ENCODE measurements at regions not wholly inside any gene's neighbourhood (a gene's known extent, or its start where the extent isn't known, plus 50 kb on each side); places are given as distances from the start of the nearest gene placed in this dataset.
"Not testable (repeated sequence)": the region's sequence is repeated elsewhere in the genome, so short reads cannot be mapped to it uniquely, and the experiment has no call there.

DNA sequence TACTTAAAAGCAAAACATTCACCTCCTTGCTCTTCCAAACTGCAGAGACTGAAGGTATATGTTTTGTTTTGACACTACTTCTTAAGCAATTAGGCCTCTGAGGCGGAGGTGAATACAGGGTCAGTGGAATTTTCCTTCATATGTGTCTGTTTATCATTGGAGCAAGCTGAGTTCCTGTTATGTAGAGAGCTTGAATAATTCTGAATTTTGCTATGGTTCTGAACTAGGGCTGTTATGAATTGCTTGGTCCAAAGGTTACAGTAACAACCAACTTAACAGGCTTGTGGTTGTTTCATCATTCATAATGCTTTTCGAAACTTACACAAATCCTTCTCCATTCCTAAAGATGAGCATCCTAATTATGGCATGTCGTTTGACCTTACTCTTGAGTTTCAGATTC lies 444.6 kb upstream of the MEF2C start:
- DNase-seq (no peak), ATAC-seq (no peak)
- intact Hi-C loops (cut with DNase I) = no loop called here

DNA sequence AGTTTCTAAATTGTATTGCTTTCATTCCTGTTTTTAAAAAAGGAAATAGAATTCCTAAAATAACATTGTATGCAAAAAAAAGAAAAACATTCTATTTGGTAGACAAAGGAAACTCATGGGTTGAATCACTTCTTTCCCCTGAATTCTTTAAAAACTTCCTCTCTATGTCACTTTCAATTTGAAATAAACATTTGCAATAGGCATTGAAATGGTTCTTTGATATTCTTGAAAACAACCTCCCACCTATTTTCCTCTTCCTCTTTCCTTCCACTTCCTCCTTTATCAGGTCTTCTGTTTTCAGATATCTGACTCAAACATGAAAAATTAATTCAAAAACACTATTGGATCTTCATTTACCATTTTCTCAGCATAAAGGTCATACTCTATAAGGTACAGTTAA lies 442.0 kb upstream of the MEF2C start:
- intact Hi-C loops (cut with DNase I) = no loop called here
- ATAC-seq (no peak), DNase-seq (no peak)

DNA sequence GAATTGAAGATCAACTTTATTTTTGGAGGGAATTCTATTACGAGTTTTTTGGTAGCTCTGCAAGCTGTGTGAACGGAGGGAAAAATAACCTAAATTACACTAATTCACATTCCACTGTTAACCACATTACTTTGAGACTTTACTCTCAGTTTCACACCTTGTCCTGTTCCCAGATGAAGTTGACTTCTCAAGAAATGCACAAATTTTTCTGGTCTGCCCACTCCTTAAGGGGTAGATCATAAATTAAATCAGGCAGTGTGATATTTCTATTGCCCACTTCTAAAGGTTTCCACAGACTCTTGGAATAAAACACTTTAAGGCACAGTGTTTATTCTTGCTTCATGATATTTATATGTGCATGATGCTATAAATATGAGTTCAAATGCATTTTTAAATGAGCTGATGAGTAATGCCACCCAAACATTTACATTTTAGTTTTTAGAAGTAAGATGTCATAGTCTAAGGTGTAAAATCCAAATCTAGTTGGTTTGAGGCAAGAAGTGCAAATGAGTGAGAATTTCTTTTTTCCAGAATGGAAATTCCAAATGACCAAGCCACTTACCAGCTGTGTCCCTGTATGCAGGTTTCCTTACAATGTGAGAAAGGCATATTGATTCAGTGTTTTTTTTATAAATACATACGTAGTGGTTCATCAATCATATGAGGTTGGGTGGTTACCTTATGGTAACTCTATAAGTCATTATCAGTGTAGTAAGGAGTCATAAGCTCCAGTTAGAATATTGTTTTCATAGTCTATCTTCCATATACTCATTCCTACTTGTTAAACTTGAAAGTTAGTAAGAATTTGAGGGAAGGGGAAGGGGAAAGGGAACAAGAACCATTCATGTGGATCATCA lies 437.7 kb upstream of the MEF2C start:
- intact Hi-C loops (cut with DNase I) = no loop called here
- DNase-seq = no peak
- ATAC-seq = no peak

DNA sequence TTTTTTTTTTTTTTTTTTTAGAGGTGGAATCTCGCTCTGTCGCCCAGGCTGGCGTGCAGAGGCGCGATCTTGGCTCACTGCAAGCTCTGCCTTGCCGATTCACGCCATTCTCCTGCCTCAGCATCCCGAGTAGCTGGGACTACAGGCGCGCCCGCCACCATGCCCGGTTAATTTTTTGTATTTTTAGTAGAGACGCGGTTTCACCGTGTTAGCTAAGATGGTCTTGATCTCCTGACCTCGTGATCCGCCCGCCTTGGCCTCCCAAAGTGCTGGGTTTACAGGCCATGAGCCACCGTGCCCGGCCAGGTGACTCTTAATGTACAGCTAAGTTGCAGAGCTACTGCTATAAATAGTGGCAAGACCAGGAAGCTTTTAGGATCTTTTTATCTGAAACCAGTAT lies 434.9 kb upstream of the MEF2C start:
- DNase-seq; ATAC-seq; intact Hi-C loops (cut with DNase I): not testable (repeated sequence)

DNA sequence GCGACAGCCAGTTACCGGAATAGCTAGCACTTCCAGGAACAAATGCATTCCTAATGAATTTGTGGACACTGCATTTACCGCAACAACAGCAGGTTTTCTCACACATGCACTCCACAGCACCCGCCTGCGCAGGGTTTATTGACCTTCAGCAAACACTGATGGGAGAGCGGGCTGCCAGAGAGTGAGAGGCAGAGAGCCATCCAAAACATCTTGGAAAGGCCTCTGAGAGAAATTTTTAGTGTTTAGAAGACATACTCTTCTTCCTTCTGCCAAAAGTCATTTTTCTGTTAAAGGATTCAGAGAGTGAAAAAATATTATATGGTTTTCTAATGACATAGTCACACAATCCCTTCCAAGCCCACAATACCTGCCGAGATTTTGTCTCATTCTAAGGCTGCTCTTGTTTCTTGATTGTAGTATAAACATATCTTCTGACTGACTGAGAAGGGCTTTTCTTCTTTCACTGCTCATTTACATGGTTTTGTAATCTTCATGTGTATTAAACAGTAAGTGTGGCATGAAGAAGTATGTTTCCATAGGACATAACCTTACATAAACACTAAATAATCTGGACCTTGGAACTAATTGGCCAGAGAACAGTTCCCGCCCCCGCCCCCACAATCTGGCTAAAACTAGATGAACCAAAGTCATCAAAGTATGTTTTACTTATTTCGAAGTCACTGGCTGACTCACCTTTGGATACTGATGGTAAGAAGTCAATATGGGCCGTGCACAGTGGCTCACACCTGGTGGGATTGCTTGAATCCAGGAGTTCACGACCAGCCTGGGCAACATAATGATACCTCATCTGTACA lies 432.5 kb upstream of the MEF2C start:
- no peak for DNase-seq
- intact Hi-C loops (cut with DNase I) = no loop called here
- ATAC-seq = no peak

DNA sequence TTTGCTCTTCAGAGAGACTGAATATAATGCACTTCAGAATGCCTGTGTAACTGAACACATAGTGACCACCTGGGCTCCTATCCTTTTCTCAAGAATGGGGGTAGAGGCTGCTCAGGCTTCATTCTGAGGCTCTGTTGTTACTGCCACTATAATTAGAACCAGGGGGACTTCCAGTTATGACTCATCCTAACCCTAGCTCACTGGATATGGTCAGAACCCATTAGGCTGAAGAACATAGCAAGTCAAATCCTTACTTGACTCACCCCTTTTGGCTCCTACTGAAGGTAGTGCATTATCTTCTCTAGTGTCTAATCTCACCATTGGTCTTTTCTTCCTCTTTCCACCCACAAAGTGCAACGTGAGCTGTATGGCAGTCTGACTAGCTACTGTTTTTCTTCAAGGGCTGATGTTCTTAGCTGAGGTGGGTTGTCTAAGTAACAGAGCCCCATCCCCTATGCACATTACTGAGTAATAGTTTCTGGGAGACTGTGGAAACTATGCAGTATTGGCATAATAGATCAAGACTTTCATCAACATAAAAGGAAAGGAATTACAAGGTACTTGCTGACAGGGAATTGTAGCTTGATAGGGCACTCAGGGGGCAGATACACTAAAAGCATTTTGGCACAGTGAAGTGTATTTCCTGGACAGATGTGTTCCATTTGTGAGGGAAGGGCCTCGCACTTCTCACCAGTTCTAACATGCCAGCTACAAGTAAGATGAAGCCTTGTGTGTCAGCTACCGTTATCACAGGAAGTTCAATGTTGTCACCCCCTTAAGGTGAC lies 431.0 kb upstream of the MEF2C start:
- DNase-seq = no peak

DNA sequence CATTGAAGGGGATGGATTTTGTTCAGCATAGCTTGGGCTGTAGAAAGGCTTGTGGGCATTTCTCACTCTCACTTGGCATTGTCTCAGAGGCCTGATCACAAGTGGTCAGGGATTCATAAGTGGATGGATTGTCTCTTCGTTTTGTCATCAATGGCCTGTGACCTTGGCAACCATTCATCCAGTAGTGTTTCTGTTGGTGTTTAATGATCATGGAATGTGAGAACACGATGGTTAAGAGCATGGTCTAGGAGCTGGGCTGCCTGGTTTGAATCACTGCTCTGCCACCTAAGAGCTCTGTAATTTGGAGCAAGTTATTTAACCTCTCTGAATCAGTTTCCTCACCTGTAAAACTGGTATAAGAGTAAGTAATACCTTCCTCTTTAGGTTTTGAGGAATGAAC lies 430.1 kb upstream of the MEF2C start:
- peak; percentile 19 for DNase-seq
- ATAC-seq = peak; percentile 41 to 90
- intact Hi-C loops (cut with DNase I) = no loop called here

More for the DNA sequence above, 431.0 kb upstream of the MEF2C start:
- intact Hi-C loops (cut with DNase I) = no loop called here
- peak; percentile 63 to 97 for ATAC-seq

DNA sequence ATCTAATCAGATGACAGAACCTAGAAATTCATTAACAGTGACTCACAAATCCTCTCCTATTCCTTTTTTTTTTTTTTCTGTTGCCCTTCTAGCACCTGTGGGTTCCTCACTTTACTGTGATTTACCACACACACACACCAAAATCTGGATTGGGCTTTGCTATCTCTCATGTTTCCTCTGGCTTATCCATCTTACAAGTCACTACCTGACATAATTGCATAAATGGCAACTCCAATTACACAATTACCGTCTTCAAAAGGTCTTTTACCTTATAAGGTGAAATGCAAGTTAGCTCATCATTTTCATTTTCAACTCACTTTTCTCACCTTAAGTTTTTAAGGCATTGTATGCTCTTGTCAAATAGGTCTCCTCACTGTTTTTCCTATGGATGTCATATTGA lies 426.3 kb upstream of the MEF2C start:
- no peak for ATAC-seq
- no peak for DNase-seq
- intact Hi-C loops (cut with DNase I) = no loop called here

DNA sequence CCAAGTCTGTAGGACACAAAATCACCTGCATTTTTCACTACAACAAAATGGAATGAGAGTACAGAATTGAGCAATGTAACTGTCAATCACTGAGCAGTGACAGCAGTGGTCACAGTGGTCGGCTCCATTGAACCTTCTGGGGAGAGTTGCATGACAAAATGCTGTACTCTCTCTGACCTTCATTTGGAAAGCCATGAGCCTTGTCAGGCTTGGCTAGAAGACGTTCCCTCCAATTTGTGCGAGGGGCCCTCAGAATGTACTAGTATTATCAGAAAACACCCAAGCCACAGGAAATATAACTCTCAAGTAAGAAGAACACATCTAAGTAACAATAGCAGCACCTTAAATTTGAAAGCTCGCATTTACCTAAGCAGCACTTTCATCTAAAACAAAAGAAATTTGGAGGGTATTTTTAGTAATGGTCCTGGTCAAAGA lies 425.6 kb upstream of the MEF2C start:
- no peak for ATAC-seq
- DNase-seq = no peak
- intact Hi-C loops (cut with DNase I) = no loop called here

DNA sequence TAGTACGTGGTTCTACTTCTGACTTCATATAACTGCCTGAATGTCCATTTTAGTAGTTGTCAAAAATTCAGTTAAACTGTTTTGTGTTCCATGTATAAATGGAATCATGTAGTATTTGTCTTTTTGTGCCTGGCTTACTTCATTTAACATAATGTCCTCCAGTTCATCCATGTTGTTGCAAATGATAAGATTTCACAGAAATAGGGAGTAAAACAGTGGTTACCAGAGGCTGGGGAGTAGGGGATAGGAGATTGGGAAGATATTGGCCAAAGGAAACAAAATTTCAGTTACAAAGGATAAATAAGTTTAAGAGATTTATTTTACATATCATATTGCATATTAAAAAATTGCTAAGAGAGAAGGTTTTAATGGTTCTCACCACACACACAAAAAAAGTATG lies 425.0 kb upstream of the MEF2C start:
- ATAC-seq (no peak), DNase-seq (no peak)
- intact Hi-C loops (cut with DNase I) = no loop called here

DNA sequence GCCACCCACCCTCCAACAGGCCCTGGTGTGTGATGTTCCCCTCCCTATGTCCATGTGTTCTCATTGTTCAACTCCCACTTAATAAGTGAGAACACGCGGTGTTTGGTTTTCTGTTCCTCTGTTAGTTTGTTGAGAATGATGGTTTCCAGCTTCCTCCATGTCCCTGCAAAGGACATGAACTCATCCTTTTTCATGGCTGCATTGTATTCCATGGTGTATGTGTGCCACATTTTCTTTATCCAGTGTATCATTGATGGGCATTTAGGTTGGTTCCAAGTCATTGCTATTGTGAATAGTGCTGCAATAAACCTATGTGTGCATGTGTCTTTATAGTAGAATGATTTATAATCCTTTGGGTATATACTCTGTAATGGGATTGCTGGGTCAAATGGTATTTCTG lies 424.2 kb upstream of the MEF2C start:
- ATAC-seq; intact Hi-C loops (cut with DNase I): not testable (repeated sequence)

DNA sequence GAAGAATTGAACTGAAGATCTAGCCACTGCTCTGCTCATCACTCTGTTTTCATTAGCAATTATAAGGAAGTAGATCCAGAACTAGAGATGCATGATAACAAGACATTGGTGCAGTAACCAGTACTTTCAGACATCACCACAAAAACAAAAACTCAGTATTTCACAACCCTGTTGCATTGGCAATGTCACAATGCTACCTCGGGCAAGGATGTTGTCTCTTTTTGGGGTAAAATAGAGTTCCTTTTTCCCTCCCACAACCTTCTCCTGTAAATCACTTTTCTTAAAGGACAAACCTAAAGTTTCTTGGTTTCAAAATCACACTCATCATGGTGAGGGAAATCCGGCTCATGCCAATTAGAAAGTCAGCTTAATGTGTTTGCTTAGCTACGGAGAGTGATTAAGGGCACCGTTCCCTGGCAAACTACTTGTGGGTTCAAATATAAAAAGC lies 420.1 kb upstream of the MEF2C start:
- DNase-seq (no peak), ATAC-seq (no peak)
- intact Hi-C loops (cut with DNase I) = no loop called here

More for the DNA sequence above, 424.2 kb upstream of the MEF2C start:
- DNase-seq = not testable (repeated sequence)

DNA sequence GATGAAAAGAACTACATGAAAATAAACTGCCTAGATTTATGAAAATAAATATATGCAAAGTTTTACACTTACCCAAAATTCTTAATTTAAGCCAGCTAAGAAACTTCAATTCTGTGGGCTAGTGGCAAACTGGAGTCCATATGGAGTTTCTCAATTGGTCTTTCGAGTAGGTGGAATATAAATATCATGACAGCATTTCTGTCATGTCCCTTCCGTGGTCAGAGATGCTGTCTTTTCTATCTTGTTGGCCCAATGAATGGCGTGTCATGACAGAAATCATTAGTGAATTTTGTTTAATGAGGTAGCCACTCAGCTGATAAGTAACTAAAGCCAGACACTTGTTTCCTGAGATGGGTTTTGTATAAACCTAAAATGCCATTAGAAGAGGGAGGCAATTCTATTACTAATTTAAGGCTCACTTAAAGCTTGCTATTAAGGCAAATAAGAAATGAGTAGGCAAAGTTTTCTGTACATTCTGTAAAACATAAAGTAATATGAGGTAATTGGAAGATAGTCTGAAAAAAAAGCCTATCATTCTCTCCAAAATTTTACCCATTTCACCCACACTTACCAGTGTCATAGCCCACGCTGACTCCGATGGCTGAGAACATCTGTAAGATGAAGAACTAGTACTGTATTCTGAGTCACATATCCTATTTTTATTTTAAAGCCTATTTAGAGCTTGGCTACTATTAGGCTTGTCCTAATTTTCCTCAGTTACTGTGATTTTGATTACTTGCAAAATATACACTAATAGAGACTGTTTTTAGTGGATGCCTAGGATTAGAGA lies 419.3 kb upstream of the MEF2C start:
- intact Hi-C loops (cut with DNase I) = no loop called here
- no peak for DNase-seq
- no peak for ATAC-seq

DNA sequence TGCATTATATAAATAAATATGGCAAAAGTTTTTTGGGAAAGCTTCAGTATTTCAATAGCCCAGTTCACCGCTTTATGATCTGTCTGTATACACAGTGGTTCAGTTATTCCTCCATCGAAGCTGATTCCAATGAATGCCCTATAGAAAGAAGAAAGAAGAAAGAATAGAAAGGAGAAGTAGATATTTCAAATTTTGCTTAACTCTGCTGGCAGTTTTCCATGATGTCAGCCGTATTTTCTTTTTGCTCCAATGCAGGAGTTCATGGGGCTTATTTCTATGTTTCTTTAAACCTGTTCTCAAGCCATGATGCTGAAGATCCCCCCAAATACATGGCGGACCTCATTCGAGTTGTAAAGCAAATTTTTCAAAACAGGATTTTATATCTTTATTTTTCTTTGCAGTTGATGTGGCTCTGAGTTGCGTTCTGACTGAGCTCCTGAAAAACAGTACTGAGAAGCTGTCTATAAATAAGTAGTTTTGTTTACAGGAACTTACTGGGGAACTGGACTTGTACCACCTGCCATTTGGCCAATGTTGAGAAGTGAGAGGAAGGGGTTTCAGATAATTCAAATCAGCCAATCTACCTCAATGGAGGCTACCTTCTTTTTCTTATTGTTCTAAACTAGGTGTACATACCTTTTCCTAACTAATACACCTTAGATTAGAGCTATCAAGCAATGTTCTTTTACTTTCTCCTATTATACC lies 418.5 kb upstream of the MEF2C start:
- intact Hi-C loops (cut with DNase I) = no loop called here

DNA sequence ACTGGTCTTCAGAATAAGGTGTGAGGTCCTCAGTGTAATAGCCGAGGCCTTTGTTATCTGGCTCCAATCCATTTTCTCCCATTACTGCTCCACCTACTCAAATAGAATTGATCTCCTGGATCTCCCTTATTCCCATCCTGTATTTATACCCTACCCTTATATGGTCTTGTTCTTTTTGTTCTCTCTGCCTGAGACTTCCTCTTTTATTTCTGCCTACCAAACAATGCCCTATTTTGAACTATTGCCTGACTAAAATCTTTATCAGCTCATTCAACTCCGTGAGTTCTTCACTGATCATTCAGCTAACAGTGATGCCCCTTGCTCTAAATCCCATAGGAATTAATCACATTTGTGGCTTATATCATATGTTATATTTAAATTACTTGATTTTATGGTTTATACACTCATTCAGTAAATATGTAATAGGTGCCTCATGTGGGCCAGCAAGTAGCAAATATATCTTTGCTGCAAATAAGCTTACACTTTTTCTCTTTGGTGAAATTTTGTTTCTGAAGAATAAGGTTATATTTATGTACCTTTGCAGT lies 417.5 kb upstream of the MEF2C start:
- ATAC-seq (no peak), DNase-seq (no peak)
- intact Hi-C loops (cut with DNase I) = no loop called here

More for the DNA sequence above, 418.5 kb upstream of the MEF2C start:
- no peak for DNase-seq
- no peak for ATAC-seq

DNA sequence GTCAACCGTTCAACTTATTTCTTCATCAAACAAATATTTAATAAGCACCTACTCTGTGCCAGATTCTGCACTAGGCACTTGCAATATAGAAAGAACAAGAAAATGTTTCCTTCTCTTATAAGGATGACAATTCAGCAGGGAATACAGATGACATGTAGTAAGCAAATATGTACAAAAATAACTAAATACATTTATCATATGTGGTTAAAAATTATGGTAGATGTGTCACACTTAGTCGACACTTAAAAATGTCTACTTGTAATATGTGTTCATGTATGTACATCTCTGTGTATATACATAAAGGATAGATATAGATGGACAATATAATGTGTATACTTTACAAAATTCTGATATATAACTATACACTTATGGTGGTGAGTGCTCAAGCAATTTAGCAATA lies 417.0 kb upstream of the MEF2C start:
- intact Hi-C loops (cut with DNase I) = no loop called here
- DNase-seq = no peak
- ATAC-seq = no peak

DNA sequence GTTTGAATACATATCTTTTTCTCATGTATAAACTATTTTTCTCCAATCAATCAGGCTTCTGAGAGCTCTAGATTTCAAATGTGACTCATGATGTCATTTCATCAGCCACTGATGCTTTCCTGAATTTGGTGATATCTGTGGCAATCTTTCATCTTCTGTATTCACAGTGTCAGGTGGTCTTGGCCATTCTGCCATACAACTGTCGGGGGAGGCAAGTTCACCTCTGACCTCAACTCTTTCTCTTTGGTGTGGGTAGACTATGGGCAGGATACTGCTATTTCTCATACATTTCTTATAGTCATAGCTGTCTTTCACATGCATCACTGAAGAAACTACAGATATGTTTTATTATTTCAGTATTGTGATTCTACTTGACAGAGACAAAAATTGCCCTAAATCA lies 414.1 kb upstream of the MEF2C start:
- no peak for ATAC-seq
- DNase-seq = no peak
- intact Hi-C loops (cut with DNase I) = no loop called here

DNA sequence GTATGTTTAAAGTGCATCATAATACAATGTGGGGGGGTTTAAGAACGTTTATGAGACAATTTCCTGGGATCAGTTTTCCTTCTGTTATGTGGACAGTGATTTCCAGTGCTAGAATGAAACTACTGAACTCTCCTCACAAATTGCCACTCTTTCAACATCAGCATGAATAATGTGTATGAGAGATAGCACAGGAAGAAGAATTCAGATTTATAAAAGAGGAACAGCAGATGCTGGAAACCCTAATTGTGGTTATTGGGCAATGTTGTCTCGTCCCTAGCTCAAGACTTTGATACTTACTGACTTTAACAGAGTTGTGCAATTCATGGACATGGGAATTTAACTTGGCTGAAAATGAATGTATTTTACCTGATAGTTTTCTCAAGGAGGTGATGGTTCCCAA lies 410.8 kb upstream of the MEF2C start:
- no peak for DNase-seq
- intact Hi-C loops (cut with DNase I) = no loop called here
- ATAC-seq = peak in 1 of 2 donors; percentile 89
